ENCODE measurements at regions not wholly inside any gene's neighbourhood (a gene's known extent, or its start where the extent isn't known, plus 50 kb on each side); places are given as distances from the start of the nearest gene placed in this dataset.

- TF ChIP-seq CTCF (IDR thresholded peaks at IDR 0.05; ENCODE audit: low read depth, low read length, missing input control): no peak
- no peak for TF ChIP-seq GABPA (IDR thresholded peaks at IDR 0.05 in 1 of 2, conservative IDR thresholded peaks at IDR 0.05 in 1 of 2)
- TF ChIP-seq JUND (IDR thresholded peaks at IDR 0.05): no peak
- TF ChIP-seq REST (IDR thresholded peaks at IDR 0.05): no peak
- TF ChIP-seq RAD21 (IDR thresholded peaks at IDR 0.05): no peak
- TF ChIP-seq SP1 (IDR thresholded peaks at IDR 0.05): no peak
- no peak for TF ChIP-seq MAX (IDR thresholded peaks at IDR 0.05)
- no peak for TF ChIP-seq EGR1 (IDR thresholded peaks at IDR 0.05; ENCODE audit: low read depth in 2 of 2)
- no peak for TF ChIP-seq RXRA (IDR thresholded peaks at IDR 0.05)
- no peak for TF ChIP-seq TAF1 (conservative IDR thresholded peaks at IDR 0.05)
- TF ChIP-seq FOXA1 (IDR thresholded peaks at IDR 0.05): no peak
- TF ChIP-seq YY1 (IDR thresholded peaks at IDR 0.05): no peak
Measured at GRCh38 chr5:14089198-14089597, 53.9 kb upstream of the TRIO start.
